ENCODE measurements at regions not wholly inside any gene's neighbourhood (a gene's known extent, or its start where the extent isn't known, plus 50 kb on each side); places are given as distances from the start of the nearest gene placed in this dataset.

GRCh38 chr11:112457532-112457931 lies 196.9 kb upstream of the PLET1 start:
- POLR2A ChIA-PET, result no interaction called here
- DNase-seq (no peak), ATAC-seq (no peak)
- H3K4me3 Mint-ChIP-seq, result no peak overlapping the region
- no peak overlapping the region for H3K27ac Mint-ChIP-seq
- H3K36me3 Mint-ChIP-seq, result no peaks in the 10 kb centered on the region
- H3K4me1 Mint-ChIP-seq, result peaks cover 0 to 3% (median 0%) of the 10 kb centered on the region in 4 donors
- peaks cover 0 to under 1% (median 0%) of the 10 kb centered on the region in 5 donors for H3K27me3 Mint-ChIP-seq
- no peaks in the 10 kb centered on the region for H3K9me3 Mint-ChIP-seq

DNA sequence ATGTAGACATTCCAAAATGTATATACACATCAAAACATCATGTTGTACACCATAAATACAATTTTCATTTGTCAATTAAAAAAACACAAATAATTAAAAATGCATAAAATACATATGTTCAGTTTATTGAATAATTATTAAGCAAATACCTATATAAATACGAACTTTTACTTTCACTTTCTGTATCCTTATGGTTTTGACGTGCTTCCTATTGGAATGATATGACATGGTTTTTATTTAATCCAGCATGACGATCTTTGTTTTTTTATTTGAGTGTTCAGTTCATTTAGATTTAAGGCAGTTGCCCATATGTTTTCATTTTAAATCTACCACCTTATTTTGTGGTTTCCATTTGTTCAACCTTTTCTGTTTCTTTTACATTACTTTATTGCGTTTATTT lies 198.3 kb upstream of the PLET1 start:
- H3K4me3 Mint-ChIP-seq, result peak overlapping the region in 1 of 10 donors; percentile 73

DNA sequence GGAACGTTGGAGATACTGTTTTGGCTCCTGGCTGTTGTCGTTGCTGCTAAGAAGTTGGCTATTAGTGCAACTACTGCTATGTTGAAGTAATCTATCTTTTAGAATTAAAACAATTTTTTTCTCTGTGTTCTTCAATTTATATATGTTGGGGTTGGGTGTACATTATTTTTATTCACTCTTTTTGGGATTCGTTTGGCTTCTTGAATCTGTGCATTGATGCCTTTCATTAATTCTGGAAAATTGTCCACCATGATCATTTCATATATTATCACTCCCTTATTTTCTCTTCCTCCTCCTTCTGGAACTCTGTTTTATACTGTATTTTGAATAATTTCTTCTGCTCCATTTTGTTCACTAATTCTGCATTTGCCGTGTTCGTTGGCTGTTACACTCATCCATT lies 199.5 kb upstream of the PLET1 start:
- Mint-ChIP-seq H3K27me3 (peaks cover 0 to 5% (median 4%) of the 10 kb centered on the region in 5 donors), H3K27ac (no peak overlapping the region), H3K4me3 (no peak overlapping the region), H3K9me3 (no peaks in the 10 kb centered on the region), H3K4me1 (peaks cover 0 to 3% (median 0%) of the 10 kb centered on the region in 4 donors), H3K36me3 (no peaks in the 10 kb centered on the region)
- POLR2A ChIA-PET, result no interaction called here
- DNase-seq, result no peak
- ATAC-seq, result no peak

More for the DNA sequence above, 198.3 kb upstream of the PLET1 start:
- no peak for ATAC-seq
- Mint-ChIP-seq H3K9me3 (no peaks in the 10 kb centered on the region), H3K36me3 (no peaks in the 10 kb centered on the region), H3K27me3 (peaks cover 0 to 5% (median 0%) of the 10 kb centered on the region in 5 donors), H3K4me1 (peaks cover 0 to 3% (median 0%) of the 10 kb centered on the region in 4 donors), H3K27ac (no peak overlapping the region)
- DNase-seq, result no peak
- POLR2A ChIA-PET, result no interaction called here

GRCh38 chr11:112464949-112465348 lies 204.3 kb upstream of the PLET1 start:
- no peak overlapping the region for H3K27ac Mint-ChIP-seq
- no peak overlapping the region for H3K4me3 Mint-ChIP-seq

GRCh38 chr11:112465433-112466024 lies 204.9 kb upstream of the PLET1 start:
- no peak for DNase-seq
- peaks cover 6 to 18% (median 18%) of the 10 kb centered on the region in 5 donors for H3K27me3 Mint-ChIP-seq
- no peak for ATAC-seq
- H3K4me1 Mint-ChIP-seq, result peaks cover 0 to 3% (median 0%) of the 10 kb centered on the region in 4 donors
- no peak overlapping the region for H3K4me3 Mint-ChIP-seq
- peak overlapping the region in 1 of 10 donors; percentile 0 for H3K27ac Mint-ChIP-seq
- no peaks in the 10 kb centered on the region for H3K9me3 Mint-ChIP-seq
- POLR2A ChIA-PET, result no interaction called here
- peaks cover 0 to 8% (median 0%) of the 10 kb centered on the region in 3 donors for H3K36me3 Mint-ChIP-seq

More at GRCh38 chr11:112464949-112465348, 204.3 kb upstream of the PLET1 start:
- Mint-ChIP-seq H3K9me3 (no peaks in the 10 kb centered on the region), H3K27me3 (peaks cover 6 to 18% (median 16%) of the 10 kb centered on the region in 5 donors), H3K4me1 (peaks cover 0 to 3% (median 0%) of the 10 kb centered on the region in 4 donors), H3K36me3 (peaks cover 0 to 8% (median 0%) of the 10 kb centered on the region in 3 donors)
- POLR2A ChIA-PET, result no interaction called here
- ATAC-seq (no peak), DNase-seq (no peak)

DNA sequence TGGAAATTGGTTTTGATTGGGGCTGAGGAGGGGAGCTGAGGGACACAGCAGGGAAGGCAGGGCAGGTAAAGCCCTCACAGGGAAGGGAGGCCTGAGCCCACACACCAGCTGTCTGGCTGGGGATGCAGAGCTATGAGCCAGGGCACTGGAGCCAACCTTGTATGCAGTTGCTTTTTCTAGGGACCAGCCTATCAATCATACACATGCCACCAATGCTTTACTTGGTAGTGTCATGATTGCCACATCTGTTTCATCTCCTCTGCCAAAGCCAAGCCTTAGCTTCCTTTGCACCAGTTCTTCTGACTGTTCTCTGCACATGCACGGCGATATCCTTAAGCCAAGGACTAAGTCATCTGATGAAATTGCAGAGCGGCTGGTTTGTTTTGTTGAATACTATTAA lies 207.1 kb upstream of the PLET1 start:
- no peak overlapping the region for H3K4me3 Mint-ChIP-seq
- H3K27ac Mint-ChIP-seq, result no peak overlapping the region
- no peak for ATAC-seq
- POLR2A ChIA-PET, result no interaction called here
- no peak for DNase-seq
- peaks cover 0 to 8% (median 0%) of the 10 kb centered on the region in 3 donors for H3K36me3 Mint-ChIP-seq
- H3K9me3 Mint-ChIP-seq, result no peaks in the 10 kb centered on the region
- peaks cover 0 to 3% (median 0%) of the 10 kb centered on the region in 4 donors for H3K4me1 Mint-ChIP-seq
- H3K27me3 Mint-ChIP-seq, result peaks cover 6 to 21% (median 18%) of the 10 kb centered on the region in 5 donors

GRCh38 chr11:112469376-112469775 lies 208.7 kb upstream of the PLET1 start:
- H3K36me3 Mint-ChIP-seq, result peaks cover 0 to 8% (median 0%) of the 10 kb centered on the region in 3 donors
- no peak overlapping the region for H3K4me3 Mint-ChIP-seq
- peaks cover 0 to 3% (median 0%) of the 10 kb centered on the region in 4 donors for H3K4me1 Mint-ChIP-seq
- no peak overlapping the region for H3K27ac Mint-ChIP-seq
- POLR2A ChIA-PET, result no interaction called here
- DNase-seq (no peak), ATAC-seq (no peak)
- H3K27me3 Mint-ChIP-seq, result peaks cover 9 to 21% (median 18%) of the 10 kb centered on the region in 5 donors
- no peaks in the 10 kb centered on the region for H3K9me3 Mint-ChIP-seq

DNA sequence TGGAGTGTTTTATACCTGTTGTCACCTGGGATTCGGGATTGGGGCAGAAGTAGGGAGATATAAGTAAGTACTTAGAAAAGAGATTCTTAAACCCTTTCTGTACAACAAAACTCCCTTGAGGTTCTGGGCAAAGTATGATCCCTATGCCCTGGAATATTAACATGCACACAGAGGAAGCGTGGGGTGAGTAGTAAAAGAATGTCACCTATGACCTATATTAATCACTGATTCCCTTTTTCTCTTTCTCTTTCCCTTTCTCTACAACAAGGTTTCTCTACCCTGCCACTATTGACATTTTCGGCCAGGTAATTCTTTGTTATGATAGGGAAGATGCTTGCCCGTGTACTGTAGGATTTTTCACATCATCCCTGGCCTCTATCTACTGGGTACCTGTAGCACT lies 209.7 kb upstream of the PLET1 start:
- no peak overlapping the region for H3K27ac Mint-ChIP-seq
- peaks cover 0 to 7% (median 0%) of the 10 kb centered on the region in 3 donors for H3K36me3 Mint-ChIP-seq

GRCh38 chr11:112471731-112472130 lies 211.1 kb upstream of the PLET1 start:
- no peak for DNase-seq
- ATAC-seq, result no peak
- no peak overlapping the region for H3K27ac Mint-ChIP-seq
- H3K4me1 Mint-ChIP-seq, result no peaks in the 10 kb centered on the region
- POLR2A ChIA-PET, result no interaction called here
- H3K9me3 Mint-ChIP-seq, result no peaks in the 10 kb centered on the region
- H3K27me3 Mint-ChIP-seq, result peaks cover 0 to 16% (median 7%) of the 10 kb centered on the region in 5 donors
- H3K36me3 Mint-ChIP-seq, result no peaks in the 10 kb centered on the region
- H3K4me3 Mint-ChIP-seq, result no peak overlapping the region

More for the DNA sequence above, 209.7 kb upstream of the PLET1 start:
- no peak overlapping the region for H3K4me3 Mint-ChIP-seq
- no peaks in the 10 kb centered on the region for H3K9me3 Mint-ChIP-seq
- POLR2A ChIA-PET, result no interaction called here
- peaks cover 0 to 2% (median 0%) of the 10 kb centered on the region in 4 donors for H3K4me1 Mint-ChIP-seq
- ATAC-seq, result no peak
- DNase-seq, result no peak
- peaks cover 9 to 19% (median 12%) of the 10 kb centered on the region in 5 donors for H3K27me3 Mint-ChIP-seq

DNA sequence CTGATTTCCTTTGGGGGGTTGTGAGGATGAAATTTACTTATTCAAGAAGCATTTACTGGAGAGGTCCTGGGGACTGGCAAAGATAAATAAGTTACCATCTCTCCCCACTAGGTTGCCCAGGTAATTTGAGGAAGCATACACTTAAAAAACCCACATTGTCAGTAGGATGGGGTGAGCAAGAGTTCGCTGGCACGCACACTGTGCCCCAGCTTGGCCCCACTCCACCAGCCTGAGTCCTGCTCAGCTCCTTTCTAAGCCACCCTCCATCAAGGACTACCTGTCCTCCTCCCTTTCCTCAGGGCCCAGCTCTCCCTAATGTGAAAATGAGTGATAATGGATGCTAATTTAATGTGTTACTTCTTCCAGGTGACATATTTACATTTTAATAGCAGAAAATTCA lies 216.5 kb upstream of the PLET1 start:
- DNase-seq (no peak), ATAC-seq (no peak)
- Mint-ChIP-seq H3K27ac (no peak overlapping the region), H3K4me1 (no peaks in the 10 kb centered on the region), H3K36me3 (no peaks in the 10 kb centered on the region), H3K4me3 (no peak overlapping the region), H3K27me3 (peaks cover 0 to 6% (median 5%) of the 10 kb centered on the region in 5 donors), H3K9me3 (no peaks in the 10 kb centered on the region)
- POLR2A ChIA-PET, result no interaction called here

DNA sequence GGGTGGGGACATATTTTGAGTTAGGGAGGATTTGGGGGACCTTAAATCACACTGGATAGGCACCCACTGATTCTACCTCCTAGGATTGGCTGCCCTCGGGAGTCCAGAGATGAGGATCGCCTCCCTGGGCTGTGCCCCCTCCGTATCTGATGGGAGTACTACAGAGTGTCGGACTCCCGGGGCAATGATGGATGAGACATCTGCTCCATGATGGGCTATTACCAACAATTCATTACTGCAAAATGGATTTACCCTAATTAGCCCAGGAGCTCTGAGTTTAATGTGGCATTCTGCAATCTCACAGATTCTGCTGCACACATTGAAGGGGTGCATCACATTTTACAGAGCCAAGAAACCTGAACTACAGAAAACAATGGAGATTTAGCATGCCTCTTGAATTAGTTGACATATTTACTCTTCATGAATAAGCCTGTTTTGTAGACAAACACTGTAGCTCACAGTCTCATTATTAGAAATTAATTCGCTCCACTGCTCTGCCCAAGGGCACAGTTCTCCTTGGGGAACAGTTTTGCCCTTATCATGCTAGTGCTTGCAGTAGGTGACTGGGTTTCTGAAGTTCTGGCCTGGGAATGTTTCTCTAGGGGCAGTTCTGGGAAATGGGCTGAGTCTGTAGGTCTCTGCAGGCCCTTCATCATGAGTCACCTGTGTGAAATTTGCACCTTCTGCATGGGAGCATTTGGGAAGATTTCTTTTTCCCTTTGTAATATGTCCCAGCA lies 217.1 kb upstream of the PLET1 start:
- POLR2A ChIA-PET, result no interaction called here
- H3K36me3 Mint-ChIP-seq, result no peaks in the 10 kb centered on the region
- peaks cover 0 to 2% (median 0%) of the 10 kb centered on the region in 4 donors for H3K4me1 Mint-ChIP-seq
- no peak overlapping the region for H3K27ac Mint-ChIP-seq
- no peaks in the 10 kb centered on the region for H3K9me3 Mint-ChIP-seq
- ATAC-seq (no peak), DNase-seq (no peak)
- H3K4me3 Mint-ChIP-seq, result no peak overlapping the region
- peaks cover 0 to 6% (median 5%) of the 10 kb centered on the region in 5 donors for H3K27me3 Mint-ChIP-seq

DNA sequence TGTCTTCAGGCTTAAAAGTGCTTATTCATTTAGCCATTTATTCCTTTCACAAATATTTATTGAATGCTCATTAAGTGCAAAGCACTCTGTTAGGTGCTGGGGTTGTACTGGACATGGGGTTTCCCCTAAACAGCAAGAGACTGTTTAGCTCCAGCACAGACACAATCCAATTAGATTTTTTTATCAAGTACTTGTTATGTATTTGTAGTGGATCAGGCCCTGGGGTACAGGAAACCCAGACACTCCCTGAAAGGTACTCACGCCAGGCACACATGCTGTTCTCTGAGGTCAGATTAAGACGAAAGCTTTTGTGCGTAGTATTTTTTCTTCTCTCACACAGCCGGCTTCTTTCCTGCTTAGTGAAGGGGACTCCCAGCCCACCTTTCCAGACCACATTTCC lies 218.1 kb upstream of the PLET1 start:
- DNase-seq (no peak), ATAC-seq (no peak)
- Mint-ChIP-seq H3K36me3 (no peaks in the 10 kb centered on the region), H3K27ac (no peak overlapping the region), H3K4me1 (peaks cover 0 to 4% (median 0%) of the 10 kb centered on the region in 4 donors), H3K27me3 (peaks cover 0 to 6% (median 5%) of the 10 kb centered on the region in 5 donors), H3K9me3 (no peaks in the 10 kb centered on the region), H3K4me3 (no peak overlapping the region)
- POLR2A ChIA-PET, result no interaction called here

DNA sequence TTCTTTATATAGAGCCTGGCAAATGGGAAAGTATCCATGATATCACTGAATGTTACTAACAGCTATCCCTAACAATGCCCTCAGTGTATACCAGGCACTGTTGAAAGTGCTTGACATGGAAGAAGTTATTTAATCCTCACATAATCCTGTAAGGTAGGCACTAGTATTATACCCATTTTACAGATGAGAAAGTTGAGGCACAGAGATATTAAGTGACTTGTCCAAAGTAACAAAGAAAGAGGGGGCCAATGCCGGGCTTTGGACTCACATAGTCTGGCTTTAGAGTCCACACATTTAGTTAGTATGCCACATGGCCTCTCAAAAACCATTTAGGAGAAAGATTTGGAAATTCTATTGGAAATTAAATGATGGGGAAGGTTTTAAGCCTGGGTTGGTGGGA lies 220.8 kb upstream of the PLET1 start:
- H3K4me3 Mint-ChIP-seq, result no peak overlapping the region
- peaks cover 0 to 4% (median 0%) of the 10 kb centered on the region in 4 donors for H3K4me1 Mint-ChIP-seq
- H3K27me3 Mint-ChIP-seq, result peaks cover 0 to 3% (median under 1%) of the 10 kb centered on the region in 5 donors
- ATAC-seq, result no peak
- POLR2A ChIA-PET, result no interaction called here
- no peak for DNase-seq
- H3K36me3 Mint-ChIP-seq, result no peaks in the 10 kb centered on the region
- H3K27ac Mint-ChIP-seq, result no peak overlapping the region
- H3K9me3 Mint-ChIP-seq, result no peaks in the 10 kb centered on the region
